Lung microvascular endothelial cell (primary cell): ENCODE measurements at regions not wholly inside any gene's neighbourhood (a gene's known extent, or its start where the extent isn't known, plus 50 kb on each side); places are given as distances from the start of the nearest gene placed in this dataset.
A peak's percentile ranks its signal among the peaks of the same experiment; 100 is the strongest.
"Not testable (repeated sequence)": the region's sequence is repeated elsewhere in the genome, so short reads cannot be mapped to it uniquely, and the experiment has no call there.

Experiments
- DNase-seq, 2 donors: peaks; one replicate each; pipeline versions ENCODE4 v3.0.0 to v3.0.0-alpha.2; 2010; ENCODE audit warnings: low read depth in 2 of 2

GRCh38 chr2:212786088-212786487 is 247.5 kb upstream of the ERBB4 start:
- DNase-seq: not testable (repeated sequence)

GRCh38 chr2:212777020-212777491 is 238.5 kb upstream of the ERBB4 start:
- DNase-seq: peak; percentile 42 to 49

DNA sequence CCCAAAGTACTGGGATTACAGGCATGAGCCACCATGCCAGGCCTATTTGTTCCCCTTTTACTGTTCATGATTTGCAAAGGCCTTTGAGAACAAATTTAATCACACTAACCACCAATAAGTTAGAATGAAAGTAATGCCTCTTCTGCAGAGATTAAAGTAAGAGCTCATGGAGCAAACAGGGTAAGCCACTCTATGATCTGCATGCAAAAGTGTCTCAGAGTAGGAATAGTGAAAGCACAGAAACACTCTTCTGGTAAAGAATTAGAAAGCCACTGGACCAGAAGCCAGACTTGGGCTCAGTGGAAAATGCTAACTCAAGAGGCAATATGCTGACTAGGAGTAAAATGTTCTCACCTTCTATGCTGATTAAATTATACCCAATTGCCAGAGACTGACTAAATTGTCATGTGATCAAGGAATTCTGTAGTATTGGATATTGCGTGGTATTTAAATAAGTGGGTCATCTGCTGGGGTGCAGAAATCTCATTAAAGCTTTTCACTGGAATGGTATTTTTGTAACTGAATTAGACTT is 235.3 kb upstream of the ERBB4 start:
- DNase-seq: no peak

GRCh38 chr2:212770240-212770639 is 231.6 kb upstream of the ERBB4 start:
- no peak for DNase-seq

- DNase-seq: no peak
Observed at GRCh38 chr2:212766921-212767320, 228.3 kb upstream of the ERBB4 start.

GRCh38 chr2:212752730-212753351 is 214.2 kb upstream of the ERBB4 start:
- no peak for DNase-seq

GRCh38 chr2:212745359-212745758 is 206.8 kb upstream of the ERBB4 start:
- DNase-seq: no peak

GRCh38 chr2:212737392-212738172 is 199.0 kb upstream of the ERBB4 start:
- no peak for DNase-seq

- DNase-seq: no peak
Observed at GRCh38 chr2:212736385-212736726, 197.8 kb upstream of the ERBB4 start.

- no peak for DNase-seq
Observed at GRCh38 chr2:212733273-212733672, 194.7 kb upstream of the ERBB4 start.

- no peak for DNase-seq
Observed at GRCh38 chr2:212732860-212733259, 194.3 kb upstream of the ERBB4 start.

GRCh38 chr2:212730994-212731393 is 192.4 kb upstream of the ERBB4 start:
- DNase-seq: no peak

GRCh38 chr2:212728717-212729116 is 190.1 kb upstream of the ERBB4 start:
- DNase-seq: no peak

- no peak for DNase-seq
Observed at GRCh38 chr2:212727751-212728150, 189.1 kb upstream of the ERBB4 start.

DNA sequence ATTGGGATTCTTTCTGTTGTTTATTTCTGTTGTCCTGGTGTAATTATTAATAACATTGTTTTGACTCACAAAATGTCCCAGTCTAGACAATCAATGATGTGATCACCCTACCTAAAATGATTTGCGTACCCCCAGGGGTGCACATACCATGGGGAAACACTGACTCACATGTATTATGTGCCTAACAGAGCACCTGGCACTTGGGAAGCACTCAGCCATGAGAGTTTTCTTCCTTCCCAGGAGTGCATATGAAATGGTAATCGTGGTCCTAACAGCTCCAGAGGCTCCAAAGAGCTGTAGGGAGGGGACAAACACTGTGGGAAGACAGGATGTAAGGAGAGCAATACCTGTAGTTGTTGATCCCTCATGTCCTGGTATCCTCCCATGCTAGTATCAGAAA is 187.8 kb upstream of the ERBB4 start:
- no peak for DNase-seq

DNA sequence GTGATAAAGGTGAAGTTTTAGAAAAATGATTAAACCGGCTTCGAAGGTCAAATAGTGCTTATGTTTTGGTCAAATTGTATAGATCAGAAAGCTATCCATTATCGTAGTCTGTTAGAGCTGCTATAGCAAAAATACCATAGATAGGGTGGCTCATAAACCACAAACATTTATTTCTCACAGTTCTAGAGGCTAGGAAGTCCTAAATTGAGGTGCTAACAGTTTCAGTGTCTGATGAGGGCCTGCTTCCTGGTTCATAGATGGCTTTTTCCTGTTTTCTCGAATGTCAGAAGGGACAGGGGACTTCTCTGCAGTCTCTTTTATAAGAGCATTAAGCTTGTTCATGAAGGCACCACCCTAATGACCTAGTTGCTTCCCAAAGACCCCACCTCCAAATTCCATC is 186.6 kb upstream of the ERBB4 start:
- no peak for DNase-seq

- DNase-seq: no peak
Observed at GRCh38 chr2:212723226-212723625, 184.6 kb upstream of the ERBB4 start.

DNA sequence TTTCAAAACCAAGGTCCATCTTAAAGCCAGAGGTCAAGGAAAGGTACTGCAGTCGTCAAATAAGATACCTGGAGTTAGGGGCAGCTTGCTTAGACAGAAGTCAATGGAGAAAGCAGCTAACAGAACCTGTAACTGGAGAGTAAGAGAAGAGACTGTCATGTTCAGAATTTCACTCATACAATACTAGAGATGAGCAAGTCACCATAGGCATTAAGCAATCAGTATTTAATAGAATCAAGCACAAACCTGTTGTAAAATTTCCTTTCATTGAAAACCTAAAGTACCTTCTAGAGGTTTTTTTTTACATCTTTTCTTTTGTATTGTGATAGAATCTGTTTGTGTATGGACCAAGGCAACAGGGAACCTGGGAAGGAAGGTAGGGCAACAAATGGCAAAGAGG is 183.4 kb upstream of the ERBB4 start:
- no peak for DNase-seq

- DNase-seq: no peak
Observed at GRCh38 chr2:212721026-212721451, 182.4 kb upstream of the ERBB4 start.

DNA sequence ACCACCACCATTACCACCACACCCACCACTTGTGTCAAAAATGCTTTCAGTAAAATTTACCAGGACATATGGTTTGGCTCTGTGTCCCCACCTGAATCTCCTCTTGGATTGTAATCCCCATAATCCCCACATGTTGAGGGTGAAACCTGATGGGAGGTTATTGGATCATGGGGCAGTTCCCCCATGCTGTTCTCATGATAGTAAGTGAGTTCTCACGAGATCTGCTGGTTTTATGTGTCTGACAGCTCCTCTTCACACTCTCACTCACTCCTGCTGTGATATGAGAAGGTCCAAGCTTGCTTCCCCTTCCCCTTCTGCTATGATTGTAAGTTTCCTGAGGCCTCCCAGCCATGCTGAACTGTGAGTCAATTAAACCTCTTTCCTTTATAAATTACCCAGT is 176.8 kb upstream of the ERBB4 start:
- DNase-seq: not testable (repeated sequence)

GRCh38 chr2:212713681-212714080 is 175.1 kb upstream of the ERBB4 start:
- no peak for DNase-seq

DNA sequence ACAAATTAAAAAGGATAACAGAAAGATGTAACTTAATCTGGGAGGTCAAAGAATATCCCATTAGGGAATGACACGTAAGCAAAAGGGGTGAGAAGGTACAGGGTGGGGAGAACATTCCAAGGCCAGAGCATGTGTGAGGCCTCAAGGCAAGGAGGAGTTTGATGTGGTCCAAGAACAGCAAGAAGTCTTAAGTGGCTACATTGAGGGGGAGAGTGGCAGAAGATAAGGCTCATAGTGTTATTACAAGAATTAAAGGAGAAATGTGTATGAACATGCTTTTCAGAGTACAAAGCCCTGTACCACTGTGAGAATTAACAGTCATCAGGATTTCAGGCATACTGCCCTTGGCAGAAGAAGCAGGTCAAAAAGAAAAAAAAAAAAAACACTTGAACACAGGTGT is 174.4 kb upstream of the ERBB4 start:
- no peak for DNase-seq

GRCh38 chr2:212712466-212712865 is 173.9 kb upstream of the ERBB4 start:
- no peak for DNase-seq
